Endodermal cell (in vitro differentiated cells): ENCODE measurements at regions not wholly inside any gene's neighbourhood (a gene's known extent, or its start where the extent isn't known, plus 50 kb on each side); places are given as distances from the start of the nearest gene placed in this dataset.
"Not testable (repeated sequence)": the region's sequence is repeated elsewhere in the genome, so short reads cannot be mapped to it uniquely, and the experiment has no call there.

Experiments
- DNase-seq: peaks from one replicate; pipeline ENCODE4 v3.0.0-alpha.2; 2017
- H3K27ac ChIP-seq: 2 replicates; pipeline ENCODE4 v1.5.1; 2013; ENCODE audit warnings: mild to moderate bottlenecking, low read depth, low read length, moderate library complexity
- H3K27me3 ChIP-seq: 2 replicates; pipeline ENCODE4 v1.6.1; 2013; ENCODE audit warnings: mild to moderate bottlenecking, low read length, moderate library complexity; ENCODE audit not compliant: insufficient read depth, control insufficient read depth, poor library complexity, severe bottlenecking
- H3K36me3 ChIP-seq: 2 replicates; pipeline ENCODE4 v1.7.0; 2013; ENCODE audit warnings: mild to moderate bottlenecking, low read length, moderate library complexity; ENCODE audit not compliant: control insufficient read depth, insufficient read depth
- H3K4me1 ChIP-seq: one replicate; pipeline ENCODE4 v1.7.0; 2013; ENCODE audit warnings: low read length; ENCODE audit not compliant: control insufficient read depth, insufficient read depth
- H3K4me3 ChIP-seq: 2 replicates; pipeline ENCODE4 v1.5.1; 2013; ENCODE audit warnings: mild to moderate bottlenecking, low read length, moderate library complexity
- H3K9ac ChIP-seq: 2 replicates; pipeline ENCODE4 v1.6.1; 2013; ENCODE audit warnings: mild to moderate bottlenecking, low read length, moderate library complexity; ENCODE audit not compliant: poor library complexity, severe bottlenecking; ENCODE audit errors: extremely low read depth
- H3K9me3 ChIP-seq: 2 replicates; pipeline ENCODE4 v1.6.1; 2013; ENCODE audit warnings: mild to moderate bottlenecking, low read length, moderate library complexity; ENCODE audit not compliant: control insufficient read depth
- H3K27ac Mint-ChIP-seq: 2 replicates; pipeline ENCODE4 v1.8.0; 2020; ENCODE audit warnings: mixed read lengths
- H3K27me3 Mint-ChIP-seq: 2 replicates; pipeline ENCODE4 v1.8.0; 2021; ENCODE audit warnings: mild to moderate bottlenecking, mixed read lengths; ENCODE audit not compliant: insufficient read depth
- H3K36me3 Mint-ChIP-seq: 2 replicates; pipeline ENCODE4 v1.8.0; 2020; ENCODE audit warnings: low read depth, mixed read lengths
- H3K4me1 Mint-ChIP-seq: 2 replicates; pipeline ENCODE4 v1.8.0; 2020; ENCODE audit warnings: mixed read lengths
- H3K4me3 Mint-ChIP-seq: 2 replicates; pipeline ENCODE4 v1.8.0; 2020; ENCODE audit warnings: mild to moderate bottlenecking, moderate library complexity, mixed read lengths
- H3K9me3 Mint-ChIP-seq: 2 replicates; pipeline ENCODE4 v1.8.0; 2020; ENCODE audit warnings: mild to moderate bottlenecking, mixed read lengths
- CTCF ChIP-seq: fragments of 200-600 bp; sonication (generic); conservative IDR thresholded peaks from 2 replicates; pipeline ENCODE4 v1.5.0; 2021; ENCODE audit warnings: antibody characterized with exemption, mild to moderate bottlenecking
- WGBS, 2 experiments: methylation state at CpG; one replicate each; pipeline versions ENCODE4 v1.1.5 to v1.1.7; 2013; ENCODE audit warnings: missing lambda C conversion rate in 2 of 2, mixed read lengths in 1 of 2; ENCODE audit not compliant: insufficient coverage in 1 of 2, insufficient read length in 1 of 2; 5-methylcytosine and 5-hydroxymethylcytosine counted together

- no peaks in the 10 kb centered on the region for H3K27me3 ChIP-seq
- no peaks in the 10 kb centered on the region for H3K4me1 Mint-ChIP-seq
- H3K36me3 ChIP-seq: no peaks in the 10 kb centered on the region
- 91 to 96% methylated on average over 4 to 5 of the region's 5 CpGs for WGBS, 2 experiments
- H3K27me3 Mint-ChIP-seq: peaks cover 3% of the 10 kb centered on the region
- H3K27ac ChIP-seq: no peak overlapping the region
- no peak for TF ChIP-seq CTCF
- no peak overlapping the region for H3K9ac ChIP-seq
- no peaks in the 10 kb centered on the region for H3K36me3 Mint-ChIP-seq
- H3K9me3 ChIP-seq: peaks cover 22% of the 10 kb centered on the region
- H3K4me3 Mint-ChIP-seq: no peak overlapping the region
- peaks cover 31% of the 10 kb centered on the region for H3K9me3 Mint-ChIP-seq
- no peak overlapping the region for H3K27ac Mint-ChIP-seq
- DNase-seq: no peak
- no peaks in the 10 kb centered on the region for H3K4me1 ChIP-seq
- no peak overlapping the region for H3K4me3 ChIP-seq
Observed at GRCh38 chr16:22712471-22712870, 101.5 kb upstream of the HS3ST2 start.

DNA sequence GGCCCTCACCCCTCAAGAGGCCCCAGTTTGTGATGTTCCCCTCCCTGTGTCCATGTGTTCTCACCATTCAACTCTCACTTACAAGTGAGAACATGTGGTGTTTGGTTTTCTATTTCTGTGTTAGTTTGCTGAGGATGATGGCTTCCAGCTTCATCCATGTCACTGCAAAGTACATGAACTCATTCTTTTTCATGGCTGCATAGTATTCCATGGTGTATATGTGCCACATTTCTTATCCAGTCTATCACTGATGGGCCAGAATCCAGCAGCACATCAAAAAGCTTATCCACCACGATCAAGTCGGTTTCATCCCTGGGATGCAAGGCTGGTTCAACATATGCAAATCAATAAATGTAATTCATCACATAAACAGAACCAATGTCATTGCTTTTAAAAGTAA, 95.4 kb upstream of the HS3ST2 start:
- Mint-ChIP-seq H3K9me3 (peaks cover 12% of the 10 kb centered on the region), H3K27me3 (peaks cover 13% of the 10 kb centered on the region)
- not testable (repeated sequence) for H3K36me3 ChIP-seq, H3K9me3 ChIP-seq, H3K27ac Mint-ChIP-seq, H3K9ac ChIP-seq, H3K4me3 Mint-ChIP-seq, DNase-seq, H3K4me1 ChIP-seq, H3K4me3 ChIP-seq, H3K36me3 Mint-ChIP-seq, H3K27ac ChIP-seq, H3K4me1 Mint-ChIP-seq
- WGBS, 2 experiments: 88% methylated on average over 2 of the region's 2 CpGs; no CpG with 5 or more reads in 1 of the 2 experiments
- H3K27me3 ChIP-seq: peaks cover 15% of the 10 kb centered on the region

DNA sequence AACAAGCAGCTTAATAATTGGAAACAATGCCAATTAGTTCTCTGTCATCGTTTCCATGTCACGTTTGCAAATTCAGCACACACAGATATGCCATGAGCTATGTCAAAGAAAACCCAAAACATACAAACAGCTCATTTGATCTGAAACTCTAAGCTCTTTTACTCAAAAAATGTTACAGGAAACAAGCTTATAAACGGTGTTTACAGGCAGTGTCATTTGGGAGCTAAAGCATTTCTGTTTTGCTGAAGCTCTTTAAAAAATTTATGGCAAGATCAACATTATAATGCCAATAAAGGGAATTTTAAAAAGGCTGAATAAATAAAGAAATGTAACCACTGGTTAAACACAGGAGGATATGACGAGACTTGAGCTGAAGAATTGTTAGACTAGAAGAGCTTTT, 94.0 kb upstream of the HS3ST2 start:
- Histone ChIP-seq H3K9me3 (no peaks in the 10 kb centered on the region), H3K9ac (no peak overlapping the region), H3K4me1 (no peaks in the 10 kb centered on the region), H3K4me3 (no peak overlapping the region), H3K27me3 (peaks cover 17% of the 10 kb centered on the region), H3K27ac (no peak overlapping the region), H3K36me3 (no peaks in the 10 kb centered on the region)
- WGBS, 2 experiments: 89 to 94% methylated on average over 4 of the region's 4 CpGs
- Mint-ChIP-seq H3K4me1 (no peaks in the 10 kb centered on the region), H3K27ac (no peak overlapping the region), H3K4me3 (no peak overlapping the region), H3K27me3 (peaks cover 21% of the 10 kb centered on the region), H3K9me3 (peaks cover 8% of the 10 kb centered on the region), H3K36me3 (no peaks in the 10 kb centered on the region)
- TF ChIP-seq CTCF: no peak
- DNase-seq: no peak

DNA sequence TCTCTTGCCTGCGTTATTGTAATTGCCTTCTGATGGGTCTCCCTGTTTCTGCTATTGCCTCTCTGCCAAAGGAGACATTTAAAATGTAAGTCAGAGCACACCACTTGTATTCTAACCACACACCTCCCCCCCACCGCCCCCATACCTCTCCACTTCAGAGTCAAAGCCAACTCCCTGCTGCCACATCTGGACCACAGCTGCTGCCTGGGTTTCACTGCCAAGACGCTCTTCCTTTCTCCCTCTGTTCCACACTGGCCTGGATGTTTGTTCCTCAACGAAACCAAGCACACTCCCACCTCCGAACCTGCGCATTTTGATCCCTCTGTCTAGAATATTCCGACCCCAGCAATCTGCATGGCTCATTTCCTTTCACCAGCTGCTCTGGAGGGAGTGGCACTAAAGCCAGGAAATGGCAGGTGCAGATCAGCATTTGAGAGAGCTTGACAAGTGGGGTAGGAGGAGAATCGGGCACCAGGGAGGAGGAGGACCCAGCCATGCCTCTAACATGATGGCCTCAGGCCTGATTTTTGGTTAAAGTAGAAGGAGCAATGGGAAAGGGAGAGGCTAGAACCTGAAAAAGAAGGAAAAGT, 92.4 kb upstream of the HS3ST2 start:
- peaks cover 36% of the 10 kb centered on the region for H3K27me3 Mint-ChIP-seq
- no peaks in the 10 kb centered on the region for H3K9me3 ChIP-seq
- DNase-seq: no peak
- H3K27ac Mint-ChIP-seq: no peak overlapping the region
- no peak overlapping the region for H3K9ac ChIP-seq
- no peaks in the 10 kb centered on the region for H3K4me1 Mint-ChIP-seq
- H3K9me3 Mint-ChIP-seq: peaks cover 8% of the 10 kb centered on the region
- H3K36me3 Mint-ChIP-seq: no peaks in the 10 kb centered on the region
- WGBS, 2 experiments: 89 to 91% methylated on average over 4 to 8 of the region's 8 CpGs
- no peak overlapping the region for H3K27ac ChIP-seq
- H3K4me1 ChIP-seq: no peaks in the 10 kb centered on the region
- no peak for TF ChIP-seq CTCF
- no peak overlapping the region for H3K4me3 ChIP-seq
- peaks cover 28% of the 10 kb centered on the region for H3K27me3 ChIP-seq
- H3K4me3 Mint-ChIP-seq: no peak overlapping the region
- no peaks in the 10 kb centered on the region for H3K36me3 ChIP-seq

GRCh38 chr16:22722551-22723541, 91.1 kb upstream of the HS3ST2 start:
- H3K36me3 ChIP-seq, H3K27ac ChIP-seq, H3K9ac ChIP-seq, DNase-seq, H3K4me1 ChIP-seq, H3K9me3 Mint-ChIP-seq, H3K36me3 Mint-ChIP-seq, H3K4me3 ChIP-seq, H3K4me1 Mint-ChIP-seq, H3K9me3 ChIP-seq, H3K27ac Mint-ChIP-seq, H3K4me3 Mint-ChIP-seq: not testable (repeated sequence)
- peaks cover 41% of the 10 kb centered on the region for H3K27me3 Mint-ChIP-seq
- 89 to 91% methylated on average over 13 to 48 of the region's 48 CpGs for WGBS, 2 experiments
- peaks cover 28% of the 10 kb centered on the region for H3K27me3 ChIP-seq
